ENCODE measurements at regions not wholly inside any gene's neighbourhood (a gene's known extent, or its start where the extent isn't known, plus 50 kb on each side); places are given as distances from the start of the nearest gene placed in this dataset.

DNA sequence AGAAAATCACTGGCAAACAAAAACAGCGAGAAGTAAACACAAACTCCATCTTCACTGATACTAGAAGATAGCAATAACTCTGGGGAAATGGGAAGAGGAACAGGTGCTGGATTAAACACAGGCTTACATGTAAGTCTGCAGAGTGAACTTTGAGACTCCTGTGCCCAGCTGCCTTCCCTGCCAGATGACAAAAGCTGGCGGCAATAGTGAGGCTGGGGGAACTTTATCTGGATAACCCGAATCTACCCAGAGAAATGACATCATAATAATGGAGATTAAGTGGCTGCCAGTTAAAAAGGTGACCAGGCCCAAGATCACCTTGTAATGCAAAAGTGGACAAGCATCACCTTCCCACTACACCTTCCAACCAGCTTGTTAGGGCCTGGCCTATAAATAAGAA lies 184.5 kb downstream of the CHRM3 start (continued):
- no peak for TF ChIP-seq NANOG (IDR thresholded peaks at IDR 0.05; ENCODE audit: borderline replicate concordance)
- TF ChIP-seq EZH2 (IDR thresholded peaks at IDR 0.05; ENCODE audit: low read depth, unreplicated experiment): no peak
- no peak for TF ChIP-seq ZNF114 (CRISPR knock-in tag; IDR thresholded peaks at IDR 0.05)
- TF ChIP-seq POLR2AphosphoS5 (IDR thresholded peaks at IDR 0.05; ENCODE audit: low read depth): no peak

DNA sequence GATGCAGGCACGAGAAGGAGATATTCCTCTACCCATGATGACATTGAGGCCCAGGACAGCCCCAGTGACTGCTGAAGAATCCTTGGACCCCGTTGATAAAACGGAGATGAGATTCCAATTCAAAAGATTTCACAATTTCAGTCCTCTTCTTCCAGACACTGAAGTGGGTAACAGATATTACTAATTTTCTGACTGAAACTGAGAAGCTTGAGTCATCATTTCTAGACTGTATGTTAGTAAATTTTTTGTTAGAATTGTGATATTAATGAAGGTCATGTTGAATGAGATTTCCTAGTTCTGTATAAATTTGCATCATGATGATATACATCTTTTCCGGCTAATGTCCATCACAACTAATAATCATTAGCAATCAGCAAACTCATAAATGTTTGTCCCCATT lies 185.8 kb downstream of the CHRM3 start:
- Histone ChIP-seq H3K4me3 (no peak overlapping the region), H2AFZ (no peak overlapping the region), H3K79me2 (replicated peaks; ENCODE audit: insufficient read depth) (no peaks in the 10 kb centered on the region), H3K4me2 (no peak overlapping the region), H3F3A (replicated peaks; ENCODE audit: low read depth) (no peaks in the 10 kb centered on the region), H3K27me3 (ENCODE audit: insufficient read depth) (no peaks in the 10 kb centered on the region), H3K4me1 (ENCODE audit: insufficient read depth) (0 out of 2 replicates have a peak, but pooled peaks cover 5% of the 10 kb centered on the region), H3K27ac (ENCODE audit: low read depth) (no peak overlapping the region), H3K9me2 (ENCODE audit: insufficient read depth) (no peaks in the 10 kb centered on the region), H4K20me1 (replicated peaks; ENCODE audit: insufficient read depth) (no peaks in the 10 kb centered on the region), H3K36me3 (ENCODE audit: insufficient read depth) (no peaks in the 10 kb centered on the region)
- ATAC-seq (no peak), DNase-seq (ENCODE audit: low spot score) (no peak)
- H3K9me3 Mint-ChIP-seq: no peaks in the 10 kb centered on the region; the same call in 2 of the 3 replicates
- H3K4me1 Mint-ChIP-seq: peaks cover 7% of the 10 kb centered on the region
- peaks cover 5% of the 10 kb centered on the region for H3K27me3 Mint-ChIP-seq (ENCODE audit: insufficient read depth, low read depth, poor library complexity)
- H3K36me3 Mint-ChIP-seq (ENCODE audit: low read depth): no peaks in the 10 kb centered on the region
- no peak overlapping the region for H3K27ac Mint-ChIP-seq
- no peak overlapping the region for H3K4me3 Mint-ChIP-seq
- TF ChIP-seq EZH2 (IDR thresholded peaks at IDR 0.05; ENCODE audit: low read depth, unreplicated experiment): no peak

DNA sequence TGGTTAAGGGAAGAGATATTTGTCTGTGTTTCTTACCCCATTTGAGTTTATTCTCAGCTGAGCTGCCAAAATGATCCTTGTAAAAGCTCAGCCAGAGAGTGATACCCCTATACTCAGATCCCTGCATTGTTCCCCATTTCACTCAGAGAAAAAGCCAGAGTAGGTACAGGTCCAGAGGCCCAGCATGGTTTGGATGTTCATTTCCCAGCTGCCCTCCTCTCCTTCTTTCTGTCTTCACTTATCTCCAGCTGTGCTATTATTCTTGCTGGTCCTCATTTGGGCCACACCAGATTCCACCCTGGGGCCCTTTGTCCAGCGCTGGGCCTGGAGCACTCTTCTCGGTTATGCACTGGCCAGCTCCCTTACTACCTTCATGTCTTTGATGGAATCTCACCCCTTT lies 187.7 kb downstream of the CHRM3 start:
- no peaks in the 10 kb centered on the region for H3K36me3 Mint-ChIP-seq (ENCODE audit: low read depth)
- H3K9me3 Mint-ChIP-seq: no peaks in the 10 kb centered on the region; the same call in 2 of the 3 replicates
- no peak overlapping the region for H3K4me3 Mint-ChIP-seq
- Histone ChIP-seq H4K20me1 (replicated peaks; ENCODE audit: insufficient read depth) (no peaks in the 10 kb centered on the region), H3K4me3 (no peak overlapping the region), H3K27me3 (ENCODE audit: insufficient read depth) (no peaks in the 10 kb centered on the region), H3K36me3 (ENCODE audit: insufficient read depth) (no peaks in the 10 kb centered on the region), H3F3A (replicated peaks; ENCODE audit: low read depth) (no peaks in the 10 kb centered on the region), H3K79me2 (replicated peaks; ENCODE audit: insufficient read depth) (no peaks in the 10 kb centered on the region), H3K4me1 (ENCODE audit: insufficient read depth) (0 out of 2 replicates have a peak, but pooled peaks cover 5% of the 10 kb centered on the region), H3K4me2 (no peak overlapping the region), H3K27ac (ENCODE audit: low read depth) (no peak overlapping the region), H2AFZ (no peak overlapping the region), H3K9me2 (ENCODE audit: insufficient read depth) (no peaks in the 10 kb centered on the region)
- no peak overlapping the region for H3K27ac Mint-ChIP-seq
- peaks cover 7% of the 10 kb centered on the region for H3K4me1 Mint-ChIP-seq
- DNase-seq (ENCODE audit: low spot score) (no peak), ATAC-seq (no peak; the same call in 2 of the 3 replicates)
- H3K27me3 Mint-ChIP-seq (ENCODE audit: insufficient read depth, low read depth, poor library complexity): peaks cover 2% of the 10 kb centered on the region
- TF ChIP-seq ZNF114 (CRISPR knock-in tag; IDR thresholded peaks at IDR 0.05) (no peak), NANOG (IDR thresholded peaks at IDR 0.05; ENCODE audit: borderline replicate concordance) (no peak), STAT1 (IDR thresholded peaks at IDR 0.05; ENCODE audit: unreplicated experiment) (no peak), POLR2AphosphoS5 (IDR thresholded peaks at IDR 0.05; ENCODE audit: low read depth) (no peak), EZH2phosphoT487 (IDR thresholded peaks at IDR 0.05; ENCODE audit: unreplicated experiment) (no peak), EZH2 (IDR thresholded peaks at IDR 0.05; ENCODE audit: low read depth, unreplicated experiment) (no peak), ZNF331 (CRISPR knock-in tag; IDR thresholded peaks at IDR 0.05; ENCODE audit: low read depth) (no peak)
- TF ChIP-seq, protein P1, sequence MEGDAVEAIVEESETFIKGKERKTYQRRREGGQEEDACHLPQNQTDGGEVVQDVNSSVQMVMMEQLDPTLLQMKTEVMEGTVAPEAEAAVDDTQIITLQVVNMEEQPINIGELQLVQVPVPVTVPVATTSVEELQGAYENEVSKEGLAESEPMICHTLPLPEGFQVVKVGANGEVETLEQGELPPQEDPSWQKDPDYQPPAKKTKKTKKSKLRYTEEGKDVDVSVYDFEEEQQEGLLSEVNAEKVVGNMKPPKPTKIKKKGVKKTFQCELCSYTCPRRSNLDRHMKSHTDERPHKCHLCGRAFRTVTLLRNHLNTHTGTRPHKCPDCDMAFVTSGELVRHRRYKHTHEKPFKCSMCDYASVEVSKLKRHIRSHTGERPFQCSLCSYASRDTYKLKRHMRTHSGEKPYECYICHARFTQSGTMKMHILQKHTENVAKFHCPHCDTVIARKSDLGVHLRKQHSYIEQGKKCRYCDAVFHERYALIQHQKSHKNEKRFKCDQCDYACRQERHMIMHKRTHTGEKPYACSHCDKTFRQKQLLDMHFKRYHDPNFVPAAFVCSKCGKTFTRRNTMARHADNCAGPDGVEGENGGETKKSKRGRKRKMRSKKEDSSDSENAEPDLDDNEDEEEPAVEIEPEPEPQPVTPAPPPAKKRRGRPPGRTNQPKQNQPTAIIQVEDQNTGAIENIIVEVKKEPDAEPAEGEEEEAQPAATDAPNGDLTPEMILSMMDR (conservative IDR thresholded peaks at IDR 0.05; ENCODE audit: low read depth in 2 of 2): no peak
- TF ChIP-seq, protein P2, sequence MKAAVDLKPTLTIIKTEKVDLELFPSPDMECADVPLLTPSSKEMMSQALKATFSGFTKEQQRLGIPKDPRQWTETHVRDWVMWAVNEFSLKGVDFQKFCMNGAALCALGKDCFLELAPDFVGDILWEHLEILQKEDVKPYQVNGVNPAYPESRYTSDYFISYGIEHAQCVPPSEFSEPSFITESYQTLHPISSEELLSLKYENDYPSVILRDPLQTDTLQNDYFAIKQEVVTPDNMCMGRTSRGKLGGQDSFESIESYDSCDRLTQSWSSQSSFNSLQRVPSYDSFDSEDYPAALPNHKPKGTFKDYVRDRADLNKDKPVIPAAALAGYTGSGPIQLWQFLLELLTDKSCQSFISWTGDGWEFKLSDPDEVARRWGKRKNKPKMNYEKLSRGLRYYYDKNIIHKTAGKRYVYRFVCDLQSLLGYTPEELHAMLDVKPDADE (IDR thresholded peaks at IDR 0.05): no peak
- TF ChIP-seq, protein P3, sequence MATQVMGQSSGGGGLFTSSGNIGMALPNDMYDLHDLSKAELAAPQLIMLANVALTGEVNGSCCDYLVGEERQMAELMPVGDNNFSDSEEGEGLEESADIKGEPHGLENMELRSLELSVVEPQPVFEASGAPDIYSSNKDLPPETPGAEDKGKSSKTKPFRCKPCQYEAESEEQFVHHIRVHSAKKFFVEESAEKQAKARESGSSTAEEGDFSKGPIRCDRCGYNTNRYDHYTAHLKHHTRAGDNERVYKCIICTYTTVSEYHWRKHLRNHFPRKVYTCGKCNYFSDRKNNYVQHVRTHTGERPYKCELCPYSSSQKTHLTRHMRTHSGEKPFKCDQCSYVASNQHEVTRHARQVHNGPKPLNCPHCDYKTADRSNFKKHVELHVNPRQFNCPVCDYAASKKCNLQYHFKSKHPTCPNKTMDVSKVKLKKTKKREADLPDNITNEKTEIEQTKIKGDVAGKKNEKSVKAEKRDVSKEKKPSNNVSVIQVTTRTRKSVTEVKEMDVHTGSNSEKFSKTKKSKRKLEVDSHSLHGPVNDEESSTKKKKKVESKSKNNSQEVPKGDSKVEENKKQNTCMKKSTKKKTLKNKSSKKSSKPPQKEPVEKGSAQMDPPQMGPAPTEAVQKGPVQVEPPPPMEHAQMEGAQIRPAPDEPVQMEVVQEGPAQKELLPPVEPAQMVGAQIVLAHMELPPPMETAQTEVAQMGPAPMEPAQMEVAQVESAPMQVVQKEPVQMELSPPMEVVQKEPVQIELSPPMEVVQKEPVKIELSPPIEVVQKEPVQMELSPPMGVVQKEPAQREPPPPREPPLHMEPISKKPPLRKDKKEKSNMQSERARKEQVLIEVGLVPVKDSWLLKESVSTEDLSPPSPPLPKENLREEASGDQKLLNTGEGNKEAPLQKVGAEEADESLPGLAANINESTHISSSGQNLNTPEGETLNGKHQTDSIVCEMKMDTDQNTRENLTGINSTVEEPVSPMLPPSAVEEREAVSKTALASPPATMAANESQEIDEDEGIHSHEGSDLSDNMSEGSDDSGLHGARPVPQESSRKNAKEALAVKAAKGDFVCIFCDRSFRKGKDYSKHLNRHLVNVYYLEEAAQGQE (IDR thresholded peaks at IDR 0.05; ENCODE audit: unreplicated experiment): no peak

Data from GM23338 (cell line).